Mesodermal cell (in vitro differentiated cells): ENCODE measurements at regions not wholly inside any gene's neighbourhood (a gene's known extent, or its start where the extent isn't known, plus 50 kb on each side); places are given as distances from the start of the nearest gene placed in this dataset.

Experiments
- H3K27ac ChIP-seq: 2 replicates; pipeline ENCODE4 v1.7.0; 2013; ENCODE audit warnings: mild to moderate bottlenecking, low read depth, low read length, moderate library complexity; ENCODE audit not compliant: severe bottlenecking
- H3K36me3 ChIP-seq: 2 replicates; pipeline ENCODE4 v1.7.1; 2013; ENCODE audit warnings: mild to moderate bottlenecking, low read length, moderate library complexity; ENCODE audit not compliant: control insufficient read depth, insufficient read depth
- H3K4me1 ChIP-seq: one replicate; pipeline ENCODE4 v1.7.1; 2013; ENCODE audit warnings: mild to moderate bottlenecking, low read length; ENCODE audit not compliant: insufficient read depth, control insufficient read depth, poor library complexity, severe bottlenecking
- H3K4me3 ChIP-seq: 2 replicates; pipeline ENCODE4 v1.7.0; 2013; ENCODE audit warnings: low read length, control low read depth, mild to moderate bottlenecking; ENCODE audit not compliant: insufficient read depth, poor library complexity, severe bottlenecking; ENCODE audit errors: extremely low read depth
- H3K9me3 ChIP-seq: 2 replicates; pipeline ENCODE4 v1.7.1; 2013; ENCODE audit warnings: mild to moderate bottlenecking, low read length, moderate library complexity; ENCODE audit not compliant: control insufficient read depth
- WGBS, 2 experiments: methylation state at CpG; one replicate each; pipeline ENCODE4 v1.1.5; 2013; ENCODE audit warnings: missing lambda C conversion rate in 2 of 2; ENCODE audit not compliant: insufficient coverage in 2 of 2; 5-methylcytosine and 5-hydroxymethylcytosine counted together

DNA sequence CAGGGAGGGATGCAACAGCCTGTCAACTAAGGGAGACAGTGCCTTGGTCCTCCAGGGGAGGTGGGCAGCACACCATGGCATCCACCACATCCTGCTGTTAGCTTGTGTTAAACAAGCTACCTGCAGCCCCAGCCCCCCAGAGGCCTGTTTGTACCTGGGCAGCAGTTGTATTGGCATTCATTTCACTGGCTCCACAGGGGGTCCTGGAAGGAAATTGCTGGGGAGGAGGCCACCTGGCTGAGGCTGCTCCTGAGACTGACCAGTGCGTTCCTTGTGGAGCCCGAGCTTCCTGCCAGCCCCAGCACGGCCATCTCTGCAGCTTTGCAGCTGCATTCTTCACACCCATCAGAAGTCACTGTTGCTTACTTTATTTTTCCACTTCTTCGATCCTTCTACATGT, 479.9 kb downstream of the INSC start:
- no peaks in the 10 kb centered on the region for H3K36me3 ChIP-seq
- no peaks in the 10 kb centered on the region for H3K4me1 ChIP-seq
- no peaks in the 10 kb centered on the region for H3K9me3 ChIP-seq
- no peak overlapping the region for H3K27ac ChIP-seq
- 88 to 100% methylated on average over 3 of the region's 4 CpGs for WGBS, 2 experiments
- no peak overlapping the region for H3K4me3 ChIP-seq

DNA sequence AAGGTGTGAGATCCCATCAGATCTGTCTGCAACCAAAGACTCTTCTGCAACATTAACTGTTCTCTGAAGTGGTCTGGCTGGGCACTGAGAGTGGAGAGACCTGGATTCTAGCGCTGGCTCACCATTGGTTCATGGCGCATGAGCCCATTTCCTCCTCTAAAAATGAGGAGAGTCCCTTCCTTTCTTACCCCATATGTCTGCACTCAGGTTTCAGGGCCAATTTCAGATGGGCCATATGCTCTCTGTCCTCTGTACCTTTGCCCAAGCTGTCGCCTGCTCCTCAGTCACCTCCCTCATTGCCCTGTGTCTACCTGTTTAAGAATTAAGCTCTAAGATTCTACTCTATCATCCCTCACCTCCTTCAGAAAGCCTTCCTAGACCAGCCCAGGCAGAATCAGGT, 484.7 kb downstream of the INSC start:
- Histone ChIP-seq H3K4me3 (no peak overlapping the region), H3K9me3 (no peaks in the 10 kb centered on the region), H3K36me3 (no peaks in the 10 kb centered on the region), H3K4me1 (no peaks in the 10 kb centered on the region), H3K27ac (no peak overlapping the region)
- WGBS, 2 experiments, result 95 to 97% methylated on average over 3 of the region's 3 CpGs

DNA sequence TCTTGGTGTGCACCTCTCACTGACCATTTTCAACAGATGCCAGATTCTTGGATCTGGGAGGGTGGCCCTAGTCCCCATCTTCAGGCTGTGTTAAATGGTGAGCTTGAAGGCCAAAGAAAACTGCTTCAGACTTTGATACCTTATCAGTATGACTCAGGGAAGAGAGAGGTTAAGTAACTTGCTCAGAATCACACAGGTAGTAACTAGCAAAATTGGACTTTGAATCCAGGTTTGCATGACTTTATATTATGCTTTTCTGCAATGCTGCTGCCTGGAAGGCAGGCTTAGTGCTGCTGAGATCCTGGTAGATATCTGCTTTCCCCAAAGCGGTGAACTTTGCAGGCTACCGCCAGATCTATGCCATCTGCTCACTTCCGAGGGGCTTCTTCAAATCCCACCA, 487.3 kb downstream of the INSC start:
- WGBS, 2 experiments, result 88 to 95% methylated on average over 1 to 3 of the region's 3 CpGs
- Histone ChIP-seq H3K9me3 (no peaks in the 10 kb centered on the region), H3K4me1 (no peaks in the 10 kb centered on the region), H3K4me3 (no peak overlapping the region), H3K36me3 (no peaks in the 10 kb centered on the region), H3K27ac (no peak overlapping the region)

DNA sequence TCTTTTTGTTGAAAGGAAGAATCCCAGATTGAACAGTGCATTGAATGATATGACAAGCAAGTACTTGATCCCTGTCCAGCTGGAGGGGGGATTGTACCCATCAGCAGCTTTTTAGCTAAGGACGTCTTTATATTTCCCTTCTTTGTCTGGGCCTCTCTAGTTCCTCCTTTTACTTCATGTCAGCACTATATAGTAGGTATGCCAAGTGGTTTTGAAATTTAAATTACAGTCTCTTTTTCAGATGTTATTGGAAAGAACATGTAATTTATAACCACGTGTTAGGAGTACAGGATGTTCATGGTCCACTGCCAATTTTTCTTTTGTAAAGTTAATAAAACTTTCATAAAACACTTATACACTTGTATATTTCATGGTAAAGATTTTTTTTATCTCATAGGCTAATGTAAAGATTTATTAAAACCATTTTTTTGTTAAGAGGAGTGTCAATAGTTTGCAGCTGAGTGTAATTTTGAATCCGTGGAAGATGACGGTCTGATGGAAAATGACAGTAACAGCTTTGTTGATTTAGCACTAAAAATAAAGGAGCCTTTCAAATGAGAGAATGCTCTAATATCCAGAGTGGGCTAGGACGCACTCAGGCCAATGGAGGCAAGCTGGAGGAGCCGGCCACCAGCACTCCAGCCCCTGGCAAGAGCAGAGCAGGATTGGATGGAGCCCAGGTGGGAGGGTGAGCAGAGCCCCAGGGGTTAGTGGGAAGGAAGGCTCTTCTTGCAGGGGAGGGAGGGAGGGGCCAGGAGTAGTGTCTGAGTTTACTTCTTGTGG, 488.3 kb downstream of the INSC start:
- no peaks in the 10 kb centered on the region for H3K9me3 ChIP-seq
- H3K36me3 ChIP-seq, result no peaks in the 10 kb centered on the region
- no peak overlapping the region for H3K4me3 ChIP-seq
- no peaks in the 10 kb centered on the region for H3K4me1 ChIP-seq
- no peak overlapping the region for H3K27ac ChIP-seq
- 85 to 97% methylated on average over 4 of the region's 6 CpGs for WGBS, 2 experiments

DNA sequence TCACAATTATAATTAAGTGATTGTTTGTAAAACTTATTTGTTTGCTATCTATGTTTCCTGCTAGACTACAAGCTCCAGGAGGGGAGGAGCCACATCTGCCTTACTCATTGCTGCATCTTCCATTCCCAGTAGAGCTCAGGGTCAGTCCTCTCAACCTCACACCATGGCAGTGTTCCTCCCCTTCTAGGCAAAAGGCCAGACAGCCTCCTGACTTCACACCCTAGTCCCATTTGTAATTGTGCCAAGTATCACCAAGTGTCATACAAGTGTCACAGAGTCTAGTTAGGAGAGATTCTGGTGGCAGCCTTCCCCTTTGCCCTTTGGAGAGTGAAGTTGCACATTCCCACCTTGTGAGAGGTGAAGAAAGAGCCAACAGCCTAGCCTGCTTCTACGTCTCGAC, 490.4 kb downstream of the INSC start:
- Histone ChIP-seq H3K4me3 (no peak overlapping the region), H3K4me1 (no peaks in the 10 kb centered on the region), H3K9me3 (no peaks in the 10 kb centered on the region), H3K27ac (no peak overlapping the region), H3K36me3 (no peaks in the 10 kb centered on the region)
- WGBS, 2 experiments, result 100% methylated on average over 2 of the region's 2 CpGs

DNA sequence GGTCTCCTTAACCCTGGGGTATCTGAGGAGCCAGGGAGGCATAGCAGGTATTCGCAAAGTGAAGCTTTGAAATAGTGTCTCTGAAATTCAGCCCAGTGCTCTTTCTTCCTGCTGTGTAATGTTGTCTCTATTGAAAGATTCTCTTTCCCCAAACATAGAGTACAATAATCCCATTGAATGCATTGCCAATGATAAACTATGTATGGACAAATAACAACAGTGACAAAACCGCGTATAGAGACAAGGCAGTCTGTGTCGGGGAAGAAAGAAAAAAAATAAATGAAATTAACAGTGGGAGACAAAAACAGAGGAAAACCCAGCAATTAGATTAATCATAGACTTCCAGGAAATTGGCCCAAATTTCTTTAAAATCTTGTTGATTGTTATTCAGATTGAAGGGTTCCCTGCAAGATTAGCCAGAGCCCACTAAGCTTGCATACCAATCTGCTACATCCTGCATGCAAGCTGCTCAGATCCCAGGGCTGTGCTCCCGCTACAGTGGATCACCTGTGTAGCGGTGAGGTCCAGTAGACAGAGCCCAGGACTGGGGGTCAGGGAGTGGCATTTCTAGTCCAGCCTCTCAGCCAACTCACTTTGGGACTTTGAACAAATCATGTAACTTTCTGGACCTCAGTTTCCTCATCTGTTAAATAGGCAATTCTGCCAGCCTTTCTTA, 492.8 kb downstream of the INSC start:
- Histone ChIP-seq H3K36me3 (no peaks in the 10 kb centered on the region), H3K4me3 (no peak overlapping the region), H3K4me1 (no peaks in the 10 kb centered on the region), H3K27ac (no peak overlapping the region), H3K9me3 (no peaks in the 10 kb centered on the region)
- 76 to 100% methylated on average over 2 to 5 of the region's 6 CpGs for WGBS, 2 experiments

DNA sequence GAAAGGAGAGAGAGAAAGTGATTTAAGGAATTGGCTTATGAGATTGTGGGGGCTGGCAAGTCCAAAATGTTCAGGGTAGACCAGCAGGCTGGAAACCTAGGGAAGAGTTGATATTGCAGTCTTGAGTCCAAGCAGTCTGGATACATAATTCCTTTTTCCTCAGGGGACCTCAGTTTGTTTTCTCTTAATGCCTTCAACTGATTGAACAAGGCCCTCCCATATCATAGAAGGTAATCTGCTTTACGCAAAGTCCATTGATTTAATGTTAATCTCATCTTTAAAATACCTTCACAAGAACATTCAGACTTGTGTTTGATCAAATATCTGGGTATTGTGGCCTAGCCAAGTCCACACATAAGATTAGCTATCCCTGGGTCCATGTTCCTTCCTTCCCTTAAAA, 494.7 kb downstream of the INSC start:
- no peak overlapping the region for H3K27ac ChIP-seq
- 100% methylated on average over 1 of the region's 1 CpG; no CpG with 5 or more reads in 1 of the 2 experiments for WGBS, 2 experiments
- no peaks in the 10 kb centered on the region for H3K9me3 ChIP-seq
- H3K36me3 ChIP-seq, result no peaks in the 10 kb centered on the region
- no peaks in the 10 kb centered on the region for H3K4me1 ChIP-seq
- H3K4me3 ChIP-seq, result no peak overlapping the region

DNA sequence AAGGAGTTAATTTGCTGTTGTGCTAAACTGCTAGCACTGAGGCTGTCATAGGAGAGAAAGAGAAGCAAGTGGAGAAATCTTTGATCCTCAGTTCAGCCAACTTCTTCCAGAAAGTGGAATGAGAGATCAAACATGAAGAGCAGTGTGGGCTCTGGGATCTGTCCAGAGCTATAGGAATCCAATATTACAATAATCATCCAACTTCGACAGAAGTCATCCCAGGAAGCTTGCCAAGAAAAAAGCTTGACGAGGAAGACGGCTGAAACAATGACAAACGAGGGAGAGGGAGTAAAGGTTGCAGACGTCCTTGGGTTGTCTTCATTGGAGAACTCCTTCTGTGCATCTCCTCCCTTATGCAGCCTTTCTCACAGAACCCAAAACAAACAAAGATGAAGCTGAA, 496.2 kb downstream of the INSC start:
- Histone ChIP-seq H3K36me3 (no peaks in the 10 kb centered on the region), H3K27ac (no peak overlapping the region), H3K4me3 (no peak overlapping the region), H3K9me3 (no peaks in the 10 kb centered on the region), H3K4me1 (no peaks in the 10 kb centered on the region)
- 80 to 100% methylated on average over 3 to 4 of the region's 5 CpGs for WGBS, 2 experiments

DNA sequence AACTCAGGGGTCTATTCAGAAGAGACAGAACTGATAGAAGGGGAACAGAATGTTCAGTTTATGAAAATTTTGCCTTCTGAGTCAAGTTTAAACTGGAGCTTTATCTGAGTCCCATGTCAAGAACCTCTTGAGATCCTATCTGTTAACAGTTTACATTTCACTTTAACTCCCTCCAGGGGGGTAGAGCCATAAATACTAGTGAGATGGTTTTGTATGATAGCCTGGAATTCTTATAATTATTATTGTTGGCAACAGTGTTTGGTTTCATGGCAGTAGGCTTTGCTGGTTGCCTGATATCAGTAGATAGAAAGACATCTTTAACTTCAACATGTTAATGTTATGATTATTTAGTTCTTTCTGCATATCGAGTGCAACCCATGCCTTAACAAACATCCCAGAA, 498.5 kb downstream of the INSC start:
- no CpG with 5 or more reads among the region's 1 CpG for WGBS, 2 experiments
- no peak overlapping the region for H3K4me3 ChIP-seq
- no peaks in the 10 kb centered on the region for H3K36me3 ChIP-seq
- no peak overlapping the region for H3K27ac ChIP-seq
- no peaks in the 10 kb centered on the region for H3K9me3 ChIP-seq
- H3K4me1 ChIP-seq, result no peaks in the 10 kb centered on the region

DNA sequence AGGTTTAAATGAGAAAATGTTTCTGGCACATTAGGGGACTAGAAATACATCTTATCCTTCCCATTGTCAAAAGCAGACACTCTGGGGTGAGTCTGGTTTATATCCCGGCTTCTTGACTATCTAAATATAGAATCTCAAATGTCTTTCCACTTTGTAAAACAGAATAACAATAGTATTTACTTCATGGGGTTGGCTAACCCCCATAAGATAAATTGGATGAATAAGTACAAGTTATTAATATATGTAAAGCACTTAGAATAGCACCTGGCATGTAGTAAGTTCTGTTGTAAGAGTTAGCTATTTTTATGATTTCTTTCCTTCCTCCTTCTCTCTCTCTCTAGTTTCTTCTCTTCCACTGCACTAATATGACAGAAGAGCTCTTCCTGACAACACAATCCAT, 499.1 kb downstream of the INSC start:
- H3K27ac ChIP-seq, result no peak overlapping the region
- no peaks in the 10 kb centered on the region for H3K4me1 ChIP-seq
- H3K36me3 ChIP-seq, result no peaks in the 10 kb centered on the region
- no peak overlapping the region for H3K4me3 ChIP-seq
- H3K9me3 ChIP-seq, result no peaks in the 10 kb centered on the region
- WGBS, 2 experiments, result no CpG with 5 or more reads among the region's 1 CpG

DNA sequence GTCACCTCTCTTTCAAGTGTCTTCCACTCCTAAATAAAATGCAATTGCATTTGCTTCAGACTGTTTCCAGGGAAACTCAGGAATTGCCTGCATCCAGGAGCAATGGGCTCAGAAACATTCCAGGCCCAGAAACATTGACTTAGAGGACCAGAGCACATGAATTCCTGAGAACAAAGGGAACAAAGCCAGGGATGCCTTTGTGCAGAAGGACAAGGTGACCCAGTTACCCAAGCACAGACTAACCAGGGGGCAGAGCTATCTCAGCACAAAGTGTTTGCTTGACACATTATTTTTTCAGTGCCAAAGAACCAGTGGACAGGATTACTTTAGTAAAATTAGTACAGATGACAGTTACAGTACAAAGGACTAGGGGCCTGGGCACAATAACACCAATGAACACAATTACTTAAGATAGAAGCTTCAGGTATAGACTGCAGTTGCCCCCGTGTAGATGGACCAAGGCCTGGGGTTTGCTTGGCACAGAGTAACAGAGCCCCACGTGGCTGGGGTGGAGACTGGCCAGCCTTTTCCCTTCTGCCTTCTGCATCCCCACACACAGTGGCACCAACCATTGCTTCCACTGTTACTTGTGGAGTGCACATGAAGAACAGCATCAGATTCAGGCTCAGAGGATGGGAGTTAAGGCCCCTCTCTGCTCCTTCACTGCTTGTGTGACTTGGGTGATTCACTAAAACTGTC, 500.8 kb downstream of the INSC start:
- no peak overlapping the region for H3K27ac ChIP-seq
- H3K9me3 ChIP-seq, result no peaks in the 10 kb centered on the region
- no peaks in the 10 kb centered on the region for H3K4me1 ChIP-seq
- no peaks in the 10 kb centered on the region for H3K36me3 ChIP-seq
- no peak overlapping the region for H3K4me3 ChIP-seq
- 88 to 90% methylated on average over 2 of the region's 2 CpGs for WGBS, 2 experiments
